B cell (primary cell): ENCODE measurements at regions not wholly inside any gene's neighbourhood (a gene's known extent, or its start where the extent isn't known, plus 50 kb on each side); places are given as distances from the start of the nearest gene placed in this dataset.

Experiments used
- ATAC-seq: fragments of 200-7000 bp; cut with Tn5 transposase; one replicate; pipeline ENCODE4 v1.10.0; 2021; ENCODE audit warnings: low read depth, mild to moderate bottlenecking, moderate number of reproducible peaks, moderate library complexity
- CTCF ChIA-PET: fragments of 350-600 bp; sonication (Branson Sonifier 250); formaldehyde crosslinking; loops from one replicate; lab custom pipeline; 2021; ENCODE audit warnings: antibody characterized with exemption, inconsistent platforms; lab: Charles Lee
- POLR2A ChIA-PET: fragments of 350-600 bp; sonication (Branson Sonifier 250); formaldehyde crosslinking; loops from one replicate; lab custom pipeline; 2021; ENCODE audit warnings: antibody characterized with exemption; lab: Charles Lee
- DNase-seq: peaks from one replicate; pipeline ENCODE4 v3.0.0; 2013
- H2AFZ ChIP-seq: 2 replicates; pipeline ENCODE4 v1.6.1; 2012; ENCODE audit warnings: mild to moderate bottlenecking, low read depth, low read length; ENCODE audit not compliant: insufficient read depth, poor library complexity, severe bottlenecking
- H3K27ac ChIP-seq, 2 donors: 1 replicate in 1 of 2; 2 replicates in 1 of 2; pipeline ENCODE4 v1.5.1; 2012 to 2013; ENCODE audit warnings: low read length in 2 of 2, mild to moderate bottlenecking in 2 of 2, moderate library complexity in 1 of 2
- H3K27me3 ChIP-seq, 4 experiments: fragments of 200-600 bp in 1 of 4; sonication (generic) in 1 of 4; replicated peaks in 1 of 4; 1 replicate in 2 of 4; 2 replicates in 2 of 4; pipeline versions ENCODE4 v1.6.1 to v1.7.0; 2013 to 2016; ENCODE audit warnings: low read length in 3 of 4, mild to moderate bottlenecking in 2 of 4, mixed read lengths in 1 of 4, moderate library complexity in 1 of 4; ENCODE audit not compliant: insufficient read depth in 4 of 4, control insufficient read depth in 3 of 4; ENCODE audit errors: control extremely low read depth in 1 of 4
- H3K36me3 ChIP-seq, 2 experiments: replicated peaks in 1 of 2; 1 replicate in 1 of 2; 2 replicates in 1 of 2; pipeline versions ENCODE4 v1.6.1 to v1.7.1; 2013; ENCODE audit warnings: low read length in 1 of 2; ENCODE audit not compliant: insufficient read depth in 2 of 2, control insufficient read depth in 1 of 2; ENCODE audit errors: control extremely low read depth in 1 of 2, extremely low read depth in 1 of 2
- H3K4me1 ChIP-seq, 2 donors: fragments of 200-600 bp in 1 of 2; sonication (generic) in 1 of 2; 1 replicate in 1 of 2; 2 replicates in 1 of 2; pipeline versions ENCODE4 v1.5.1 to v1.6.1; 2013 to 2017; ENCODE audit warnings: low read length in 2 of 2; ENCODE audit not compliant: control insufficient read depth in 2 of 2, insufficient read depth in 2 of 2
- H3K4me2 ChIP-seq: replicated peaks from 2 replicates; pipeline ENCODE3; 2012; ENCODE audit warnings: mild to moderate bottlenecking, low read depth, low read length; ENCODE audit not compliant: poor library complexity, severe bottlenecking
- H3K4me3 ChIP-seq, 5 experiments: fragments of 200-600 bp in 1 of 5; sonication (generic) in 1 of 5; 1 replicate in 3 of 5; 2 replicates in 2 of 5; pipeline versions ENCODE4 v1.5.1 to v1.7.0; 2011 to 2016; ENCODE audit warnings: low read length in 4 of 5, mild to moderate bottlenecking in 4 of 5, low read depth in 2 of 5, control low read depth in 1 of 5, moderate library complexity in 1 of 5; ENCODE audit not compliant: insufficient read depth in 1 of 5; ENCODE audit errors: control extremely low read depth in 1 of 5, extremely low read depth in 1 of 5
- H3K79me2 ChIP-seq: fragments of 200-600 bp; sonication (generic); one replicate; pipeline ENCODE4 v1.6.0; 2016; ENCODE audit warnings: low read length; ENCODE audit not compliant: control insufficient read depth, insufficient read depth
- H3K9ac ChIP-seq: fragments of 200-600 bp; sonication (generic); 2 replicates; pipeline ENCODE4 v1.6.1; 2017; ENCODE audit warnings: mild to moderate bottlenecking, low read length, moderate library complexity
- H3K9me3 ChIP-seq, 3 donors: one replicate each; pipeline versions ENCODE4 v1.6.1 to v1.7.1; 2013; ENCODE audit warnings: low read length in 2 of 3; ENCODE audit not compliant: control insufficient read depth in 2 of 3, insufficient read depth in 1 of 3; ENCODE audit errors: control extremely low read depth in 1 of 3
- H4K20me1 ChIP-seq: 2 replicates; pipeline ENCODE4 v1.6.0; 2012; ENCODE audit warnings: mild to moderate bottlenecking, low read length; ENCODE audit not compliant: insufficient read depth, control insufficient read depth, poor library complexity, severe bottlenecking
- H3K27ac Mint-ChIP-seq: one replicate; pipeline ENCODE4 v1.8.0; 2021; ENCODE audit warnings: mixed read lengths
- H3K27me3 Mint-ChIP-seq: one replicate; pipeline ENCODE4 v1.8.0; 2021; ENCODE audit warnings: mixed read lengths
- H3K4me1 Mint-ChIP-seq: one replicate; pipeline ENCODE4 v1.8.0; 2021; ENCODE audit warnings: mixed read lengths
- H3K4me3 Mint-ChIP-seq: one replicate; pipeline ENCODE4 v1.8.0; 2021; ENCODE audit warnings: mixed read lengths
- H3K9me3 Mint-ChIP-seq: one replicate; pipeline ENCODE4 v1.8.0; 2022; ENCODE audit warnings: mixed read lengths; ENCODE audit not compliant: insufficient read depth
- CTCF ChIP-seq: fragments of 200-600 bp; IDR thresholded peaks from one replicate; pipeline ENCODE4 v1.8.0; 2022; ENCODE audit warnings: antibody characterized with exemption, mild to moderate bottlenecking
- EZH2 ChIP-seq: IDR thresholded peaks from 2 replicates; pipeline ENCODE4 v1.6.1; 2012; ENCODE audit warnings: borderline replicate concordance, low read depth, mild to moderate bottlenecking, moderate library complexity, low read length; ENCODE audit not compliant: insufficient read depth, poor library complexity, severe bottlenecking
- WGBS: methylation state at CpG from one replicate; pipeline ENCODE4 v1.1.5; 2013; ENCODE audit warnings: missing lambda C conversion rate; ENCODE audit not compliant: insufficient coverage; 5-methylcytosine and 5-hydroxymethylcytosine counted together
- intact Hi-C: fragments of 100-400 bp; cut with micrococcal nuclease; formaldehyde crosslinking; loops from one replicate; pipeline ENCODE4 v1.10.0; 2022

DNA sequence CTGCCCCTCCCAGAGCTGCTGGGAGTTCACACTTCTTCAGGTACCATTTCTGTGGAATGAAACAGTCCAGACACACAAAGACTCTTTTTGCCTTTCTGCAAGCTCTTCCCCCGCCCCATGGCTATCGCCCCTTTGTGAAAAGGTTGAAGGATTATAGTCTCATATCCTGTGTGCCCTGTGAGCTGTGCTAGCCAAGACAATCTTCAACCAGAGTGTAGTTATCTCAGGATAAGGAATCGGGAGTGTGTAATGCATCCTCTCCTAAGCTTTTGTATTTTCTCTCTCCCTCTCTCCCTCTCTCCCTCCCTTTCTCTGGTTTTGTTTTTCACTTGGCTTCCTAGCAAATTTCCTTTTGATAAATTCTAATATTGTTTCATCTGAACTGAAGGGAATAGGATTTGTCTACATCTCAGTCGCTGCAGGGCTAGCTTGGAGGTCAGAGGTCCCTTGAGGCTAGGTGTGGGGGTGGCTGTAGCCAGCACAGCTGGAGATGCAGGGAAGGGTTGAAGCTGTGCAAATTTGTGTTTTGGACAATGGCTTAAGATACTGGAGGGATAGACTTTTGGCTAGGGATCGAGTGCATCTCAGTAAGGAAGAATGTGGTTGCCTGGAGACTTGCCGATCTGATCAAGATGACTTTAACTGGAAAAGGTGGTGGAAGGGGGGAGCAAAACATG, 74.6 kb upstream of the NALF2 start:
- WGBS: no CpG with 5 or more reads among the region's 6 CpGs
- DNase-seq (no peak), ATAC-seq (no peak)
- H3K27me3 Mint-ChIP-seq: no peaks in the 10 kb centered on the region
- Histone ChIP-seq H3K4me1 (no peaks in the 10 kb centered on the region), H3K9ac (no peak overlapping the region), H3K9me3 (no peaks in the 10 kb centered on the region), H2AFZ (no peak overlapping the region), H3K27me3 (no peaks in the 10 kb centered on the region), H3K36me3 (no peaks in the 10 kb centered on the region), H4K20me1 (no peaks in the 10 kb centered on the region), H3K27ac (no peak overlapping the region), H3K4me2 (no peak overlapping the region), H3K4me3 (no peak overlapping the region), H3K79me2 (no peaks in the 10 kb centered on the region)
- TF ChIP-seq EZH2: no peak
- no peak for TF ChIP-seq CTCF
- POLR2A ChIA-PET: no interaction called here
- CTCF ChIA-PET: no interaction called here
- intact Hi-C loops: no loop called here
- H3K9me3 Mint-ChIP-seq: no peaks in the 10 kb centered on the region
- no peaks in the 10 kb centered on the region for H3K4me1 Mint-ChIP-seq
- H3K4me3 Mint-ChIP-seq: no peak overlapping the region
- no peak overlapping the region for H3K27ac Mint-ChIP-seq

DNA sequence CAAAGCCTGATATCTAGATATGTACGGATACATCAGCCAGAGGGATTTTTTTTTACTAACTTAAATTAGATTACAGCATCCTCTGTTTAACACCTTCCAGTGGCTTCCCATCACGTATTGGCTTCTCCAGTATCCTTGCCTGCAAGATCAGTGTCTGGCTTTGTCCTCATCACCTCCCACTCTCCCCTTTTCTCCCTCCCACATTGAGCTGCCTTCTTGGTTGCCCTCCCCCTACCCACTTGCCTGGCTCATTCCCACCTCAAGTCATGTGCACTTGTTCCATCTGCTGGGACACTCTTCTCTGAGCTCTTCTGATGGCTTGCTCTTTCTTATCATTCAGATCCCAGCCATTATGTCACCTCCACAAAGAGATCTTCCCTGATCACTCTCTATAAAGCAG, 75.9 kb upstream of the NALF2 start:
- no peaks in the 10 kb centered on the region for H3K79me2 ChIP-seq
- no peak overlapping the region for H3K4me3 ChIP-seq
- H3K27me3 ChIP-seq: no peaks in the 10 kb centered on the region
- POLR2A ChIA-PET: no interaction called here
- intact Hi-C loops: no loop called here
- Mint-ChIP-seq H3K27me3 (no peaks in the 10 kb centered on the region), H3K27ac (no peak overlapping the region), H3K4me1 (no peaks in the 10 kb centered on the region), H3K4me3 (no peak overlapping the region), H3K9me3 (no peaks in the 10 kb centered on the region)
- no peak for TF ChIP-seq CTCF
- TF ChIP-seq EZH2: no peak
- H4K20me1 ChIP-seq: no peaks in the 10 kb centered on the region
- CTCF ChIA-PET: no interaction called here
- H3K9ac ChIP-seq: no peak overlapping the region
- no peaks in the 10 kb centered on the region for H3K4me1 ChIP-seq
- ATAC-seq (no peak), DNase-seq (no peak)
- H2AFZ ChIP-seq: no peak overlapping the region
- no peak overlapping the region for H3K27ac ChIP-seq
- 60% methylated on average over 1 of the region's 2 CpGs for WGBS
- H3K36me3 ChIP-seq: no peaks in the 10 kb centered on the region
- H3K9me3 ChIP-seq: no peaks in the 10 kb centered on the region
- no peak overlapping the region for H3K4me2 ChIP-seq
